B cell (primary cell): ENCODE measurements at regions not wholly inside any gene's neighbourhood (a gene's known extent, or its start where the extent isn't known, plus 50 kb on each side); places are given as distances from the start of the nearest gene placed in this dataset.

Experiments
- CTCF ChIP-seq: fragments of 200-600 bp; IDR thresholded peaks from one replicate; pipeline ENCODE4 v1.8.0; 2022; ENCODE audit warnings: antibody characterized with exemption, mild to moderate bottlenecking
- EZH2 ChIP-seq: IDR thresholded peaks from 2 replicates; pipeline ENCODE4 v1.6.1; 2012; ENCODE audit warnings: borderline replicate concordance, low read depth, mild to moderate bottlenecking, moderate library complexity, low read length; ENCODE audit not compliant: insufficient read depth, poor library complexity, severe bottlenecking

- TF ChIP-seq CTCF: no peak
- no peak for TF ChIP-seq EZH2
Observed at GRCh38 chr9:14967450-14968321, 57.5 kb upstream of the FREM1 start.
